ENCODE measurements at regions not wholly inside any gene's neighbourhood (a gene's known extent, or its start where the extent isn't known, plus 50 kb on each side); places are given as distances from the start of the nearest gene placed in this dataset.
"Not testable (repeated sequence)": the region's sequence is repeated elsewhere in the genome, so short reads cannot be mapped to it uniquely, and the experiment has no call there.

GRCh38 chrX:76774912-76775311, 347.4 kb downstream of the MAGEE1 start:
- not testable (repeated sequence) for DNase-seq (ENCODE audit: low read depth); H3K4me3 ChIP-seq (ENCODE audit: insufficient read depth, low read depth, low read length); H4K20me1 ChIP-seq (ENCODE audit: insufficient read depth, low read length); H3K27ac Mint-ChIP-seq (ENCODE audit: unreplicated experiment); H3K27ac ChIP-seq (ENCODE audit: low read depth, low read length); H3K36me3 ChIP-seq (ENCODE audit: insufficient read depth, low read length); H3K36me3 Mint-ChIP-seq (ENCODE audit: low read depth, unreplicated experiment); H3K4me3 Mint-ChIP-seq (ENCODE audit: unreplicated experiment); H3K79me2 ChIP-seq (ENCODE audit: insufficient read depth, low read length); H3K4me1 ChIP-seq (ENCODE audit: insufficient read depth, low read length); H2AFZ ChIP-seq (ENCODE audit: low read depth, low read length); H3K9me3 Mint-ChIP-seq (ENCODE audit: unreplicated experiment); H3K27me3 ChIP-seq (ENCODE audit: insufficient read depth, low read length); H3K9ac ChIP-seq (ENCODE audit: low read length); FAIRE-seq; H3K4me1 Mint-ChIP-seq (ENCODE audit: low read depth, unreplicated experiment); H3K9me3 ChIP-seq (ENCODE audit: insufficient read depth, low read depth, low read length); H3K27me3 Mint-ChIP-seq (ENCODE audit: low read depth, unreplicated experiment); H3K4me2 ChIP-seq (ENCODE audit: low read length)

GRCh38 chrX:76796311-76796710, 368.8 kb downstream of the MAGEE1 start:
- DNase-seq (ENCODE audit: low read depth): no peak
- Histone ChIP-seq H3K36me3 (ENCODE audit: insufficient read depth, low read length) (no peaks in the 10 kb centered on the region), H3K9ac (ENCODE audit: low read length) (no peak overlapping the region), H3K27ac (ENCODE audit: low read depth, low read length) (no peak overlapping the region), H3K9me3 (ENCODE audit: insufficient read depth, low read depth, low read length) (peaks cover 3% of the 10 kb centered on the region), H3K79me2 (ENCODE audit: insufficient read depth, low read length) (no peaks in the 10 kb centered on the region), H3K4me3 (ENCODE audit: insufficient read depth, low read depth, low read length) (no peak overlapping the region), H3K4me2 (ENCODE audit: low read length) (no peak overlapping the region), H3K27me3 (ENCODE audit: insufficient read depth, low read length) (no peaks in the 10 kb centered on the region), H4K20me1 (ENCODE audit: insufficient read depth, low read length) (no peaks in the 10 kb centered on the region), H3K4me1 (ENCODE audit: insufficient read depth, low read length) (no peaks in the 10 kb centered on the region), H2AFZ (ENCODE audit: low read depth, low read length) (no peak overlapping the region)
- TF ChIP-seq CTCF (IDR thresholded peaks at IDR 0.05; ENCODE audit: insufficient read depth, low read depth, low read length): no peak
- H3K27me3 Mint-ChIP-seq (ENCODE audit: low read depth, unreplicated experiment): no peaks in the 10 kb centered on the region
- H3K4me1 Mint-ChIP-seq (ENCODE audit: low read depth, unreplicated experiment): no peaks in the 10 kb centered on the region
- no peak overlapping the region for H3K4me3 Mint-ChIP-seq (ENCODE audit: unreplicated experiment)
- H3K27ac Mint-ChIP-seq (ENCODE audit: unreplicated experiment): no peak overlapping the region
- no peaks in the 10 kb centered on the region for H3K9me3 Mint-ChIP-seq (ENCODE audit: unreplicated experiment)
- no peaks in the 10 kb centered on the region for H3K36me3 Mint-ChIP-seq (ENCODE audit: low read depth, unreplicated experiment)
- FAIRE-seq: no peak

- no peaks in the 10 kb centered on the region for H3K27me3 ChIP-seq (ENCODE audit: insufficient read depth, low read length)
- no peak overlapping the region for H3K4me2 ChIP-seq (ENCODE audit: low read length)
- no peak overlapping the region for H3K4me3 ChIP-seq (ENCODE audit: insufficient read depth, low read depth, low read length)
- no peaks in the 10 kb centered on the region for H3K4me1 Mint-ChIP-seq (ENCODE audit: low read depth, unreplicated experiment)
- no peak overlapping the region for H3K9ac ChIP-seq (ENCODE audit: low read length)
- FAIRE-seq (peak; percentile 65), DNase-seq (ENCODE audit: low read depth) (no peak)
- H3K36me3 ChIP-seq (ENCODE audit: insufficient read depth, low read length): no peaks in the 10 kb centered on the region
- no peaks in the 10 kb centered on the region for H3K79me2 ChIP-seq (ENCODE audit: insufficient read depth, low read length)
- H3K27ac Mint-ChIP-seq (ENCODE audit: unreplicated experiment): no peak overlapping the region
- H4K20me1 ChIP-seq (ENCODE audit: insufficient read depth, low read length): no peaks in the 10 kb centered on the region
- no peaks in the 10 kb centered on the region for H3K9me3 Mint-ChIP-seq (ENCODE audit: unreplicated experiment)
- TF ChIP-seq CTCF (IDR thresholded peaks at IDR 0.05; ENCODE audit: insufficient read depth, low read depth, low read length): no peak
- no peak for TF ChIP-seq EZH2 (IDR thresholded peaks at IDR 0.05; ENCODE audit: insufficient read depth, low read length)
- no peak overlapping the region for H3K4me3 Mint-ChIP-seq (ENCODE audit: unreplicated experiment)
- no peaks in the 10 kb centered on the region for H3K9me3 ChIP-seq (ENCODE audit: insufficient read depth, low read depth, low read length)
- H3K36me3 Mint-ChIP-seq (ENCODE audit: low read depth, unreplicated experiment): no peaks in the 10 kb centered on the region
- H3K4me1 ChIP-seq (ENCODE audit: insufficient read depth, low read length): no peaks in the 10 kb centered on the region
- H3K27ac ChIP-seq (ENCODE audit: low read depth, low read length): no peak overlapping the region
- no peak overlapping the region for H2AFZ ChIP-seq (ENCODE audit: low read depth, low read length)
- no peaks in the 10 kb centered on the region for H3K27me3 Mint-ChIP-seq (ENCODE audit: low read depth, unreplicated experiment)
Observed at GRCh38 chrX:76802708-76803107, 375.2 kb downstream of the MAGEE1 start.
